Smooth muscle cell (in vitro differentiated cells): ENCODE measurements at regions not wholly inside any gene's neighbourhood (a gene's known extent, or its start where the extent isn't known, plus 50 kb on each side); places are given as distances from the start of the nearest gene placed in this dataset.

Source experiments
- DNase-seq: peaks from one replicate; lab custom pipeline; 2025; ENCODE audit not compliant: unreplicated experiment; lab: John Stamatoyannopoulos, UW
- H2AFZ ChIP-seq: fragments of 200-600 bp; sonication (generic); 2 replicates; pipeline ENCODE4 v1.6.0; 2016; ENCODE audit warnings: antibody characterized with exemption, low read depth, mild to moderate bottlenecking
- H3F3A ChIP-seq: fragments of 200-600 bp; sonication (generic); 2 replicates; pipeline ENCODE4 v1.6.0; 2017; ENCODE audit warnings: antibody characterized with exemption, low read depth
- H3K27ac ChIP-seq: fragments of 200-600 bp; sonication (generic); 2 replicates; pipeline ENCODE4 v1.5.1; 2016; ENCODE audit warnings: low read depth, mild to moderate bottlenecking
- H3K27me3 ChIP-seq: fragments of 200-600 bp; sonication (generic); 2 replicates; pipeline ENCODE4 v1.6.1; 2016; ENCODE audit warnings: low read depth, mild to moderate bottlenecking
- H3K36me3 ChIP-seq: fragments of 200-600 bp; sonication (generic); 2 replicates; pipeline ENCODE4 v1.5.1; 2016; ENCODE audit warnings: low read depth
- H3K4me1 ChIP-seq: fragments of 200-600 bp; sonication (generic); 2 replicates; pipeline ENCODE4 v1.5.1; 2016; ENCODE audit warnings: low read depth
- H3K4me2 ChIP-seq: fragments of 200-600 bp; sonication (generic); 2 replicates; pipeline ENCODE4 v1.6.0; 2016; ENCODE audit warnings: mild to moderate bottlenecking
- H3K4me3 ChIP-seq: fragments of 200-600 bp; sonication (generic); 2 replicates; pipeline ENCODE4 v1.5.1; 2016; ENCODE audit warnings: mild to moderate bottlenecking
- H3K79me2 ChIP-seq: fragments of 200-600 bp; sonication (generic); 2 replicates; pipeline ENCODE4 v1.6.0; 2016; ENCODE audit warnings: low read depth, mild to moderate bottlenecking
- H3K9ac ChIP-seq: fragments of 200-600 bp; sonication (generic); 2 replicates; pipeline ENCODE4 v1.6.0; 2016; ENCODE audit warnings: low read depth
- H3K9me3 ChIP-seq: fragments of 200-600 bp; sonication (generic); replicated peaks from 2 replicates; pipeline ENCODE4 v1.5.1; 2016; ENCODE audit warnings: low read depth
- H4K20me1 ChIP-seq: fragments of 200-600 bp; sonication (generic); 2 replicates; pipeline ENCODE4 v1.6.0; 2016; ENCODE audit warnings: low read depth
- WGBS: methylation state at CpG from one replicate; pipeline ENCODE4 v1.1.7; 2016; ENCODE audit warnings: low lambda C conversion rate; 5-methylcytosine and 5-hydroxymethylcytosine counted together
- TF ChIP-seq, protein P1 (sequence below): fragments of 200-600 bp; sonication (generic); IDR thresholded peaks from 2 replicates; pipeline ENCODE4 v1.5.1; 2017; ENCODE audit warnings: borderline replicate concordance, mild to moderate bottlenecking, antibody characterized with exemption; ENCODE audit not compliant: insufficient read depth, poor library complexity, severe bottlenecking

- Histone ChIP-seq H3K9ac (no peak overlapping the region), H3K4me3 (no peak overlapping the region), H3K79me2 (no peaks in the 10 kb centered on the region), H3K36me3 (no peaks in the 10 kb centered on the region), H3F3A (no peaks in the 10 kb centered on the region), H4K20me1 (no peaks in the 10 kb centered on the region), H3K4me2 (no peak overlapping the region), H3K4me1 (no peaks in the 10 kb centered on the region), H3K27me3 (peaks cover 4% of the 10 kb centered on the region), H3K27ac (no peak overlapping the region), H2AFZ (no peak overlapping the region), H3K9me3 (no peaks in the 10 kb centered on the region)
- TF ChIP-seq, protein P1, sequence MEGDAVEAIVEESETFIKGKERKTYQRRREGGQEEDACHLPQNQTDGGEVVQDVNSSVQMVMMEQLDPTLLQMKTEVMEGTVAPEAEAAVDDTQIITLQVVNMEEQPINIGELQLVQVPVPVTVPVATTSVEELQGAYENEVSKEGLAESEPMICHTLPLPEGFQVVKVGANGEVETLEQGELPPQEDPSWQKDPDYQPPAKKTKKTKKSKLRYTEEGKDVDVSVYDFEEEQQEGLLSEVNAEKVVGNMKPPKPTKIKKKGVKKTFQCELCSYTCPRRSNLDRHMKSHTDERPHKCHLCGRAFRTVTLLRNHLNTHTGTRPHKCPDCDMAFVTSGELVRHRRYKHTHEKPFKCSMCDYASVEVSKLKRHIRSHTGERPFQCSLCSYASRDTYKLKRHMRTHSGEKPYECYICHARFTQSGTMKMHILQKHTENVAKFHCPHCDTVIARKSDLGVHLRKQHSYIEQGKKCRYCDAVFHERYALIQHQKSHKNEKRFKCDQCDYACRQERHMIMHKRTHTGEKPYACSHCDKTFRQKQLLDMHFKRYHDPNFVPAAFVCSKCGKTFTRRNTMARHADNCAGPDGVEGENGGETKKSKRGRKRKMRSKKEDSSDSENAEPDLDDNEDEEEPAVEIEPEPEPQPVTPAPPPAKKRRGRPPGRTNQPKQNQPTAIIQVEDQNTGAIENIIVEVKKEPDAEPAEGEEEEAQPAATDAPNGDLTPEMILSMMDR = no peak
- DNase-seq = no peak
These were observed 81.8 kb downstream of the ZWINT start for GRCh38 chr10:56279270-56279669.

- no peak overlapping the region for H3K27ac ChIP-seq
- TF ChIP-seq, protein P1 = no peak
- no peaks in the 10 kb centered on the region for H3K36me3 ChIP-seq
- H3K4me2 ChIP-seq = no peak overlapping the region
- H3K4me3 ChIP-seq = no peak overlapping the region
- 59% methylated on average over 1 of the region's 1 CpG for WGBS
- DNase-seq = no peak
- H2AFZ ChIP-seq = no peak overlapping the region
- no peaks in the 10 kb centered on the region for H3K9me3 ChIP-seq
- no peak overlapping the region for H3K9ac ChIP-seq
- no peaks in the 10 kb centered on the region for H3K27me3 ChIP-seq
- no peaks in the 10 kb centered on the region for H3K79me2 ChIP-seq
- no peaks in the 10 kb centered on the region for H4K20me1 ChIP-seq
- no peaks in the 10 kb centered on the region for H3K4me1 ChIP-seq
- H3F3A ChIP-seq = no peaks in the 10 kb centered on the region
These were observed 91.9 kb downstream of the ZWINT start for GRCh38 chr10:56269181-56269580.

DNA sequence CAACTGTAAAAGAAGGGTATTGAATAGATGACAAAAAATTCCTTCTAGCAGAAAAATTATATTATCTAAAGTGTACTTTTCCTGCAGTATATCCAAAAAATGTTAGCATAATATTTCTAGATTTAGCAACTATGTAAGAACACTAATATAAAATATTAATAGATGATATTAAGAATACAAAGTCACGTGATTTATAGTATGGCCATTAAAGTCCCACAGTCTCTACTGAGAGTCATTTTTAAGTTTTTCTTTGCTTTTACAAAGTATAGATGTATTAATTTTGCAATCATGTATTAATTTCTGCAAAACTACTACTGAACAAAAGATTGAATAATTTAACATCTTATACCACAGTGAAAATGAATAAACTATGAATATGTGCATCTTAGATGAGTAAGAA lies 94.9 kb downstream of the ZWINT start:
- Histone ChIP-seq H3K4me2 (no peak overlapping the region), H3K4me3 (no peak overlapping the region), H3K79me2 (no peaks in the 10 kb centered on the region), H3K27me3 (no peaks in the 10 kb centered on the region), H3K9me3 (no peaks in the 10 kb centered on the region), H2AFZ (no peak overlapping the region), H3K27ac (no peak overlapping the region), H3K4me1 (no peaks in the 10 kb centered on the region), H3K36me3 (no peaks in the 10 kb centered on the region), H3K9ac (no peak overlapping the region), H4K20me1 (no peaks in the 10 kb centered on the region), H3F3A (no peaks in the 10 kb centered on the region)
- 92% methylated on average over 1 of the region's 1 CpG for WGBS
- DNase-seq = no peak
- TF ChIP-seq, protein P1 = no peak

- no peaks in the 10 kb centered on the region for H3K79me2 ChIP-seq
- H3F3A ChIP-seq = no peaks in the 10 kb centered on the region
- no peak overlapping the region for H3K4me3 ChIP-seq
- H3K4me2 ChIP-seq = no peak overlapping the region
- no peak overlapping the region for H3K27ac ChIP-seq
- no peaks in the 10 kb centered on the region for H3K27me3 ChIP-seq
- H3K9ac ChIP-seq = no peak overlapping the region
- no peaks in the 10 kb centered on the region for H4K20me1 ChIP-seq
- no peaks in the 10 kb centered on the region for H3K9me3 ChIP-seq
- no peaks in the 10 kb centered on the region for H3K36me3 ChIP-seq
- no peak for DNase-seq
- TF ChIP-seq, protein P1 = no peak
- no peak overlapping the region for H2AFZ ChIP-seq
- no peaks in the 10 kb centered on the region for H3K4me1 ChIP-seq
These were observed 102.1 kb downstream of the ZWINT start for GRCh38 chr10:56258991-56259390.
